Heart left ventricle (tissue), 16 donors: ENCODE measurements at regions not wholly inside any gene's neighbourhood (a gene's known extent, or its start where the extent isn't known, plus 50 kb on each side); places are given as distances from the start of the nearest gene placed in this dataset.
A peak's percentile ranks its signal among the peaks of the same experiment; 100 is the strongest.

Experiments used
- ATAC-seq, 4 donors: fragments of 200-7000 bp; cut with Tn5 transposase; one replicate each; pipeline ENCODE4 v1.9.1; 2020 to 2022; ENCODE audit warnings: moderate library complexity in 4 of 4, mild to moderate bottlenecking in 3 of 4, moderate number of reproducible peaks in 1 of 4
- DNase-seq, 5 donors: peaks; one replicate each; pipeline ENCODE4 v3.0.0-alpha.2; 2020
- H3K27ac ChIP-seq, 12 donors: fragments of 200-600 bp; sonication (generic) in 4 of 12; one replicate each; pipeline versions ENCODE4 v1.5.0 to v1.8.0; 2016 to 2022; ENCODE audit warnings: mild to moderate bottlenecking in 2 of 12
- H3K27me3 ChIP-seq, 9 donors: fragments of 200-600 bp; sonication (generic) in 2 of 9; one replicate each; pipeline versions ENCODE4 v1.5.1 to v1.8.0; 2016 to 2022; ENCODE audit warnings: mild to moderate bottlenecking in 3 of 9
- H3K36me3 ChIP-seq, 9 donors: fragments of 200-600 bp; sonication (generic) in 2 of 9; one replicate each; pipeline versions ENCODE4 v1.5.0 to v1.8.0; 2018 to 2022; ENCODE audit warnings: mild to moderate bottlenecking in 2 of 9
- H3K4me1 ChIP-seq, 12 donors: fragments of 200-600 bp; sonication (generic) in 4 of 12; one replicate each; pipeline versions ENCODE4 v1.5.0 to v1.8.0; 2016 to 2022; ENCODE audit warnings: mild to moderate bottlenecking in 3 of 12
- H3K4me3 ChIP-seq, 12 donors: fragments of 200-600 bp; sonication (generic) in 4 of 12; one replicate each; pipeline versions ENCODE4 v1.5.0 to v1.8.0; 2017 to 2022; ENCODE audit warnings: mild to moderate bottlenecking in 9 of 12, moderate library complexity in 4 of 12
- H3K9me3 ChIP-seq, 12 donors: fragments of 200-600 bp; sonication (generic) in 4 of 12; one replicate each; pipeline versions ENCODE4 v1.5.0 to v1.8.0; 2016 to 2022; ENCODE audit warnings: mild to moderate bottlenecking in 1 of 12
- CTCF ChIP-seq, 12 donors: fragments of 200-600 bp; sonication (generic) in 4 of 12; IDR thresholded peaks; one replicate each; pipeline versions ENCODE4 v1.5.0 to v1.8.0; 2018 to 2022; ENCODE audit warnings: antibody characterized with exemption in 12 of 12, mild to moderate bottlenecking in 5 of 12
- POLR2A ChIP-seq, 2 donors: fragments of 450-650 bp; IDR thresholded peaks; one replicate each; pipeline ENCODE4 v1.6.1; 2017; ENCODE audit warnings: antibody characterized with exemption in 2 of 2, mild to moderate bottlenecking in 2 of 2, moderate library complexity in 2 of 2
- WGBS, 4 donors: extraction: QIAGEN DNeasy Blood & Tissue Kit in 2 of 4; methylation state at CpG; one replicate each; pipeline versions ENCODE4 v1.1.5 to v1.1.7; 2013 to 2018; 5-methylcytosine and 5-hydroxymethylcytosine counted together
- intact Hi-C, 10 donors: fragments of 100-400 bp; cut with DNase I; formaldehyde crosslinking; loops; one replicate each; pipeline versions ENCODE4 v1.11.1 to v1.14.2; 2022
- donor health status: ischemic (EF 13 %, LVEDD 7.1; RV severe dilation, severe dysfunction).
- donor health status: healthy with polysubstance abuse.
- donor health status: DM: no; HTN: yes; CAD: no.
- donor health status: DM: no; HTN: no; CAD: no.
- donor health status: ischemic (EF 25% LVEDD 6.9; RV normal size, moderate dysfunction).
- donor health status: ischemic (EF 25% LVEDD 5.7; RV mildly dilated, moderate dysfunction).
- donor health status: healthy.
- donor health status: DM: yes; HTN: yes; CAD: no.
- donor health status: ischemic (EF 35%, LVEDD 5.7; RV mildly dilated, moderate dysfunction).
- donor health status: nonischemic (EF 11% LVEDD 7.7; RV severe dilation, severe dysfunction).
- donor health status: DM: yes; HTN: yes; CAD: no.
- donor health status: PGD.
- donor health status: ischemic (EF 29% LVEDD 5.4; RV normal size, mild dysfunction).
- donor health status: nonischemic (EF 23%, LVEDD 6.1; RV moderate dilation, normal function).

GRCh38 chr13:33710924-33711323, 107.0 kb upstream of the RFC3 start:
- intact Hi-C loops, result no loop called here
- Histone ChIP-seq H3K4me1 (peaks cover 0 to 2% (median 0%) of the 10 kb centered on the region in 12 donors), H3K36me3 (no peaks in the 10 kb centered on the region), H3K27ac (no peak overlapping the region), H3K9me3 (peaks cover 0 to 22% (median 9%) of the 10 kb centered on the region in 12 donors), H3K4me3 (no peak overlapping the region), H3K27me3 (no peaks in the 10 kb centered on the region)
- WGBS, 4 donors, result 52 to 67% (median 61%) methylated on average over 1 of the region's 1 CpG
- DNase-seq, result no peak
- TF ChIP-seq CTCF (IDR thresholded peaks at IDR 0.05), result no peak
- no peak for TF ChIP-seq POLR2A (IDR thresholded peaks at IDR 0.05)
- no peak for ATAC-seq

GRCh38 chr13:33711436-33711835, 106.5 kb upstream of the RFC3 start:
- DNase-seq (no peak), ATAC-seq (no peak)
- peaks cover 0 to 17% (median 5%) of the 10 kb centered on the region in 12 donors for H3K9me3 ChIP-seq
- H3K4me1 ChIP-seq, result peaks cover 0 to 2% (median 0%) of the 10 kb centered on the region in 12 donors
- H3K4me3 ChIP-seq, result no peak overlapping the region
- TF ChIP-seq POLR2A (IDR thresholded peaks at IDR 0.05), result no peak
- no peak for TF ChIP-seq CTCF (IDR thresholded peaks at IDR 0.05)
- H3K27ac ChIP-seq, result no peak overlapping the region
- 50 to 61% (median 54%) methylated on average over 3 of the region's 3 CpGs for WGBS, 4 donors
- no peaks in the 10 kb centered on the region for H3K27me3 ChIP-seq
- H3K36me3 ChIP-seq, result no peaks in the 10 kb centered on the region
- intact Hi-C loops, result no loop called here

- Histone ChIP-seq H3K4me1 (peaks cover 0 to 20% (median 15%) of the 10 kb centered on the region in 12 donors), H3K4me3 (no peak overlapping the region), H3K36me3 (no peaks in the 10 kb centered on the region), H3K27me3 (no peaks in the 10 kb centered on the region), H3K9me3 (peaks cover 0 to 15% (median 0%) of the 10 kb centered on the region in 12 donors), H3K27ac (peak overlapping the region in 1 of 12 donors; percentile 29)
- DNase-seq (no peak), ATAC-seq (no peak)
- no peak for TF ChIP-seq CTCF (IDR thresholded peaks at IDR 0.05)
- no peak for TF ChIP-seq POLR2A (IDR thresholded peaks at IDR 0.05)
- intact Hi-C loops, result loop anchor here in 1 of 10 donors (5.0 kb wide), 1 partner anchor 35 kb away; no protein-coding TSS in a partner anchor
Observed at GRCh38 chr13:33717775-33718174, 100.2 kb upstream of the RFC3 start.

GRCh38 chr13:33721724-33722123, 96.2 kb upstream of the RFC3 start:
- Histone ChIP-seq H3K36me3 (no peaks in the 10 kb centered on the region), H3K27me3 (no peaks in the 10 kb centered on the region), H3K4me3 (no peak overlapping the region), H3K27ac (peak overlapping the region; percentile 11 to 83 (median 63)), H3K4me1 (peaks cover 0 to 35% (median 24%) of the 10 kb centered on the region in 12 donors), H3K9me3 (peaks cover 0 to 10% (median 0%) of the 10 kb centered on the region in 12 donors)
- no peak for DNase-seq
- intact Hi-C loops, result loop anchor here (2.0 to 10.0 kb wide), 20 partner anchors 44 to 1137 kb away; partner anchors contain the start of genes PDS5B (in 5 of the 10) and STARD13 (in 1 of the 10)
- whole genome bisulfite sequencing, 4 donors, result 0 to 13% (median 6%) methylated on average over 1 of the region's 1 CpG
- peak; percentile 33 to 70 (median 64) for ATAC-seq
- TF ChIP-seq POLR2A (IDR thresholded peaks at IDR 0.05), result no peak
- no peak for TF ChIP-seq CTCF (IDR thresholded peaks at IDR 0.05)
